ENCODE measurements at regions not wholly inside any gene's neighbourhood (a gene's known extent, or its start where the extent isn't known, plus 50 kb on each side); places are given as distances from the start of the nearest gene placed in this dataset.

DNA sequence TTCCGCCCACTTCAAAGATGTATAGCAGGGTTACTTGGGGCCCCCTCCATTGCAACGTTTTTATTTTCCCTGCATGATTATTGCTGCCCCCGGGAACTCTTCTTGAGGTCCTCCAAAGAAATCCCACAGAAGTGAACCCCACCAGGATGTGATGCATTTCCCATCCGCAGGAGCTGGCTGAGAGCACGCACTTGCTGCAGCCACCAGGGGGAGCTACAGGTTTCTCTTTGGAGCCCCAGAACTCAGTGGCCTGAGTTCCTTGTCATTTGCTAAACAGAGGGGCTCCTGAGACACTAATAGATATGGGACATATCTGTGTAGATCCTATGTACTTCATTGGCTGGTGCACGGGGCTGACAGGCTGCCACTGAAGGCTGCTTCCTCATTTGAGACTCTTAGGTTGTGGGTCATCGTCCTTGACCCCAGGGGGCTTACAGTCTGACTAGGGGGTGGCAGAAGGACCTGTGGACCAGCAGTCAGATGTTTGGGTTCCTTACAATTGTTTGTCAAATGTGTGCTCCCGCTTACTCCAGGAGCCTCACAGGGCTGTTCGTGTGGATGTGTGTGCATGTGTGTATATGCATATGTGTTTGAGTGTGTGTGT is 52.3 kb upstream of the ENO4 start:
- peak; percentile 95 for TF ChIP-seq CTCF (IDR thresholded peaks at IDR 0.05; ENCODE audit: low read length)
- TF ChIP-seq EZH2 (optimal IDR thresholded peaks at IDR 0.05; ENCODE audit: low read depth, low read length): no peak
- TF ChIP-seq EZH2phosphoT487 (IDR thresholded peaks at IDR 0.05; ENCODE audit: low read length): no peak

All from MM.1S (cell line).